ENCODE measurements at regions not wholly inside any gene's neighbourhood (a gene's known extent, or its start where the extent isn't known, plus 50 kb on each side); places are given as distances from the start of the nearest gene placed in this dataset.

GRCh38 chr15:36428102-36428845, 151.2 kb upstream of the CDIN1 start (continued):
- TF ChIP-seq ZBTB2 (IDR thresholded peaks at IDR 0.05) (peak; percentile 73; the same call in 1 of the 2 replicates), IRF1 (CRISPR knock-in tag; IDR thresholded peaks at IDR 0.05; ENCODE audit: borderline replicate concordance) (no peak), NFE2L1 (tag; IDR thresholded peaks at IDR 0.05; ENCODE audit: borderline replicate concordance, low read depth) (peak; percentile 92), PTRF (tag; IDR thresholded peaks at IDR 0.05) (no peak), USF2 (CRISPR knock-in tag; IDR thresholded peaks at IDR 0.05) (no peak), CBX3 (IDR thresholded peaks at IDR 0.05; ENCODE audit: borderline replicate concordance in 1 of 2, low read length in 2 of 2) (peak in 1 of 2 experiments; percentile 82; a peak in 2 of 3 replicates), NFRKB (IDR thresholded peaks at IDR 0.05; ENCODE audit: low read depth) (no peak), HMGXB4 (CRISPR knock-in tag; IDR thresholded peaks at IDR 0.05) (no peak), LARP7 (IDR thresholded peaks at IDR 0.05) (no peak), ZNF253 (CRISPR knock-in tag; conservative IDR thresholded peaks at IDR 0.05) (no peak), GTF3C2 (IDR thresholded peaks at IDR 0.05; ENCODE audit: borderline replicate concordance, extremely low read depth, insufficient read length) (no peak), MBD2 (IDR thresholded peaks at IDR 0.05; ENCODE audit: borderline replicate concordance, low read depth) (peak; percentile 85)
